Glomerular endothelial cell (primary cell): ENCODE measurements at regions not wholly inside any gene's neighbourhood (a gene's known extent, or its start where the extent isn't known, plus 50 kb on each side); places are given as distances from the start of the nearest gene placed in this dataset.
"Not testable (repeated sequence)": the region's sequence is repeated elsewhere in the genome, so short reads cannot be mapped to it uniquely, and the experiment has no call there.

Experiments
- DNase-seq: peaks from one replicate; pipeline ENCODE4 v3.0.0-alpha.2; 2011; ENCODE audit warnings: low read depth, low spot score; ENCODE audit errors: extremely low read depth

DNA sequence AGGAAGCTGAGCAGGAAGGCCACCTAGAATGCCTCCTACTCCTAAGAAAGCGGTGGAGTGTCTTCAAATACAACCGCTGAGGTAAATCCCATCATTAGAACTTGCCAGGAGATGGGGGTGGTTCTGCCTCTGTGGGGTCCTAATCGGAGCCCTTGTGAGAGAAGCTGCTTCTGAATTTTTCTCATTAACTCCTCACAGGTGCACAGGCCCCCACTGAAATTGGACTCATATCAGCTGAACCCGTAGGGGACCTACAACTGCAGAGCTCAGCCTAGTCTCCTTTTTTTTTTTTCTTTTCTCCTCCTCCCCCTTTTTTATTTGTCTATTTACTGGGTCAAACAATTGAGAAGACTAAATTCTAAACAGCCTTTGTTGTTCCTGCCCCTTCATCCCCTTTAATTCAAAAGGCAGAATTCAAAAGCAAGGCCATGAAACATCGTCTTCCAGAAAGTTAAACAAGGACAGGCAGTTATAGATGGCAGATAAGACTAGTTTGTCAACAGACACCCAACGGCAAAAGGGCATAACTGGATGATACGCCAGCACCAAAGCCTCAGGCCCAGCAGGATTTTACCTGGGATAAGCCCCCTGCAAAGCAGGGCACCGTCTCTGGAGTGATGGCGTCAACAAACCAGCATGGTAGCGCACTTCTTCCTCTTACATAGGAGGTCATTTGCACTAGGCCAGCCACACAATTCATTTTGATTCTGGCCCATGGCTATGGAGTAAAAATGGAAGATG is 213.7 kb upstream of the HES1 start:
- DNase-seq = no peak

DNA sequence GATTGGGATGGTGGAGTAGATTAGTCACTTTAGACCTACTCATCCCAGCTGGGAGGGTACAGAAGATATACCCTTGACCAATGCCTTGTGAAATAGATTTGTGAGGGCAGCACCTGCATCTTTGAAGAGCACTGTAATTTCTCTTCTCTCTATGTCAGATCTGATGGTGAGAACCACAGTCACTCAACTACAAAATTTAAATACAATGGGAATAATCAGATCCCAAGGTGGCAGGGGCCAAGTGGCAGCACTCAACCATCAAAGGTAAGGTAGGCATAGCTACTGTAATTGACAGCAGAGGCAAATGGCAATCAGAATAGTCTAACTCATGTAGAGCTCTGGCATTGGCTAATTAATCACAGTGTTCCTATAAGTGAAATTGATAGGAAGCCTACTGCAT is 212.0 kb upstream of the HES1 start:
- not testable (repeated sequence) for DNase-seq

DNA sequence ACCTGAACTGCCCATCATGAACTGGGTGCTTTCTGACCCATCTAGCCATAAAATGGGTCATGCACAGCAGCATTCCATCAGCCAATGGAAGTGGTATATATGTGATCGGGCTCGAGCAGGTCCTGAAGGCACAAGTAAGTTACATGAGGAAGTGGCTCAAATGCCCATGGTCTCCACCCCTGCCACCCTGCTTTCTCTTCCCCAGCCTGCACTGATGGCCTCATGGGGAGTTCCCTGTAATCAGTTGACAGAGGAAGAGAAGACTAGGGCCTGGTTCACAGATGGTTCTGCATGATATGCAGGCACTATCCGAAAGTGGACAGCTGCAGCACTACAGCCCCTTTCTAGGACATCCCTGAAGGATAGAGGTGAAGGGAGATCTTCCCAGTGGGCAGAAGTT is 209.9 kb upstream of the HES1 start:
- not testable (repeated sequence) for DNase-seq

GRCh38 chr3:193927413-193928206 is 208.3 kb upstream of the HES1 start:
- not testable (repeated sequence) for DNase-seq

DNA sequence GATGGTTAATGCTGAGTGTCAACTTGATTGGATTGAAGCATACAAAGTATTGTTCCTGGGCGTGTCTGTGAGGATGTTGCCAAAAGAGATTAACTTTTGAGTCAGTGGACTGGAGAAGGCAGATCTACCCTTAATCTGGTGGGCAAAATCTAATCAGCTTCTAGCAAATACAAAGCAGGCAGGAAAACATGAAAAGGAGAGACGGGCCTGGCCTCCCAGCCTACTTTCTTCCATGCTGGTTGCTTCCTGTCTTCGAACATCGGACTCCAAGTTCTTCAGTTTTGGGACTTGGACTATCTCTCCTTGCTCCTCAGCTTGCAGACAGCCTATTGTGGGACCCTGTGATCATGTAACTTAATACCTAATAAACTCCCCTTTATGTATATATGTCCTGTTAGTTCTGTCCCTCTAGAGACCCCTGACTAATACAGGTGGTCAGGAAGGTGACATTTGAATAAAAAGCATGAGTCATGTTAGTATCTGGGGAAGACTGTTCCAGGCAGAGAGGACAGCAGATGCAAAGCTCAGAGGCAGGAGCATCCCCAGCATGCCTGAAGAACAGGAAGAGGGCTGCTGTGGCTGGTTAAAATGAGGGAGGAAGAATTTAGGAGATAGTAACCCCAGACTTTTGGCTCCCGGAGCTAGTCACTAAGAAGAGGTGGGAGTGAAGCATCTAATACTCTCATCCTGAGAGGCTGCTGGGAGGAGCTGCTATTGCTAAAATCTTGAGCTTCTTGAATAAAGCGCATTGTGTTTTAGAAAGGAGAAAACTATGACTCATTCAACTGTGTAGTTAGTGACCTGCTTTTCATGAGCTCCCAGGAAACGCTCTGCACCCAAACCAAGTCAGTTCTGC is 207.4 kb upstream of the HES1 start:
- DNase-seq = no peak

DNA sequence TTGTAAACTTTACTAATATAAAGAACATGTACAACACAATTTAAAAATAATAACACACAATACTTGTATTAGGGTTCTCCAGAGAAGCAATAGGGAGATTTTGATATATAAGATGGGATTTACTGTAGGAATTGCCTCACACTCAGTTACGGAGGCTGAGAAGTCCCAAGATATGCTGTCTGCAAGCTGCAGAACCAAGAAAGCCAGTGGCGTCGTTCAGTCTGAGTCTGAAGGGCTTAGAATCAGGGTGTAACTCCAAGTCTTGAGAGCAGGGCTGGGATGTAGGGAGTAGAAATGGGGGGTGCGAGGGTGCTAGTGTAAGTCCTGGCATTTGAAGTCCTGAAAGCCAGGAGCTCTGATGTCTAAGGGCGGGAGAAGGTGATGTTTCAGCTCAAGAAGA is 206.6 kb upstream of the HES1 start:
- DNase-seq = no peak

DNA sequence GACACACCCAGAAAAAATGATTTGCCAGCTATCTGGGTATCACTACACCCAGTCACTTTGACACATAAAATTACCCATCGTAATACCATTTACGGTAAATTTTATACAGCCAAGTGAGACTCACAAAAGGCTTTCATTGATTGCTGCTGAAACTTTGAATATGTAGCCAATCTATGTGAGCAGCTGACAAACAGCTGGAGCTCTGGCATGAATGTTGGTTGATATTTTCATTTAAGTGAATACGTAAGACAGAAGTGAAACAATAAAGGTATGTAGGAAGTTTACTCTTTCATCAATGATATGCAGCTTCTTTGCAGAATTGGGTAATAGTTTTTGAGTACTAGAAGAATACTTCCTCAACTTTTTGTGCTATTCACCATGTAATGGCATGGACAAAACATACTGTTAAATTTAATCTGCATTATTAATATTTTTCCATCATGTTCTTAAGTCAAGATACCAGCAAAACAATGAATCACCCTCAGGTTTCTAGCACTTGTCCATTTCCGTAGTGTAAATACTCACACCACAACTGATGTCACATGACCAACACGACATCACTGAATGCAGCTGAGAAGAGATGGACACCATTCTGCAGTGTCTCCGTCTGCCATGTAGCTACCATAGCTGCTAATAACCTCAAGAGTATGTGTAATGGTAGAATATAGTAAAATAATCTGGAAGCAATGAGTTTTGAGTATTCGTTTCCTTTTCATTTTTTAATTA is 205.9 kb upstream of the HES1 start:
- no peak for DNase-seq

DNA sequence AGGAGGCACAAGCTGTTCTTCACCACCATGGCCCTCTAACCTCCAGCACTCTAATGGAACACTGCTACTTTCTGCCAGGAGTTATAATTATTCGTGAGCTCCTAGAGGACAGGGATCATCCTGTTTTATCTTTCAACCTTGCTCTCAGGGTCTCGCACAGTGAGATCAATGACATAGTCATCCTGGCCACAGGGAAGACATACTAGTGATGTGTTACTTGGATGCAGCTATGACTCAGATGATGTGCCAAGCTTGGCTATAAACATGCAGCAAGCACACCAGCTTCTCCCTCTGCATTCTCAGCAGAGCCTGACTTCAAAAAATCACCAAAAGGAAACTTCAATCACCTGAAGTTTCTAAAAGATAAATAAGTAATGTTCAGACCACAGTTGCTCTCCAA is 203.8 kb upstream of the HES1 start:
- DNase-seq = no peak

DNA sequence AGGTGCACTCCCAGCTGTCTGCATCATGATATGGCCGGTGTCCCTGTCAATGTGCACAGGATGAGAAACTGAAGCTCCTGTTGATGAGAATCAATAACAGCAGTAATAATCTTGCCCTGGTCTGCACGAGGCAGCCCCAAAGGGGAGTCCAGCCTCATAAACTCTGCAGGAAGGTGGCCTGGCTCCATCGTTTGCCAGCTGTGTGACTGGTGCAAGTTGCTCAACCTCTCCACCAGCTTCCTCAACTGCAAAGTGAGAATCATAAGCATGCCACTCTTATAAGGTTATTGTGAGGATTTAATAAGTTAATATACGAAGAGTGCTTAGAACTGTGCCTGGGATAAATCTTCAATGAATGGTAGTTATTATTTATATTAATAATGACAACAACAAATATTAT is 203.4 kb upstream of the HES1 start:
- DNase-seq = no peak

DNA sequence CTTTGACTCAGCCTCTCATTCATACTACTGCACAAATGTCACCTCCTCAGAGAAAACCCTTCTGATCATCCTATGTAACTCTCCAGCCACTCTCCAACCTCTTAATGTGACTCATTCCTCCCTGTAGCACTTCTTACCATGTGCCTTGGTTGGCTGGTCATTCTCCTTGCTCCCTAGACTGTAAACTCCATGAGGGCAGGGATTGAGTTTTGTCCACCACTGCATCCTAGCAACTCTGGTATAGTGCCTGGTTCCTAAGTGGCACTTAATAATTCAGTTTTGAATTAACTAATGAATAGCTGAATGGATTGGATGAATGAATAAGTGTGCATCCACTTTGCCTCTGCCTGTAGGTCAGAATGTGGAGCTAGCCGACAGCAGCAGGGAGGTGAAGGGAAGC is 202.5 kb upstream of the HES1 start:
- DNase-seq = no peak

- DNase-seq = no peak
These were observed 200.0 kb upstream of the HES1 start for GRCh38 chr3:193935916-193936315.

DNA sequence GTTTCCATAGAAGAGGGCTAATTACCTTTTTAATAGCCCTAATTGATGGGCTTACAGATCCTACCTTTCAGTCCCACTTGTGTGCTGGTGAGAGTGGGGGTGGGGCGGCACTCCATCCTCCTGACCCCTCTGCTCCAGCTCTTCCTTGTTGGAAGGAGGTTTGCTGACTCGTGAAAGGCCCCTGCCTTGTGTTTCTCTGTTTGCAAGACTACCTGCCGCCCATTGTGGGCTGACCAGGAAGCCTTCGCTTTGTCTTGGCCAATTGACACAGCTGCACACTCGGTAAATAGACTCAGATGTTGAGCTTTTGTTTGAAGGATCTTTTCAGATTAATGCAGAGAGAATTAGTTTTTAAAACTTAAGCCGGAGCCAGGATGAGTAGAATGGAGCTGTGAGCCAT is 197.3 kb upstream of the HES1 start:
- DNase-seq = no peak

- DNase-seq = no peak
These were observed 196.4 kb upstream of the HES1 start for GRCh38 chr3:193939527-193939926.

DNA sequence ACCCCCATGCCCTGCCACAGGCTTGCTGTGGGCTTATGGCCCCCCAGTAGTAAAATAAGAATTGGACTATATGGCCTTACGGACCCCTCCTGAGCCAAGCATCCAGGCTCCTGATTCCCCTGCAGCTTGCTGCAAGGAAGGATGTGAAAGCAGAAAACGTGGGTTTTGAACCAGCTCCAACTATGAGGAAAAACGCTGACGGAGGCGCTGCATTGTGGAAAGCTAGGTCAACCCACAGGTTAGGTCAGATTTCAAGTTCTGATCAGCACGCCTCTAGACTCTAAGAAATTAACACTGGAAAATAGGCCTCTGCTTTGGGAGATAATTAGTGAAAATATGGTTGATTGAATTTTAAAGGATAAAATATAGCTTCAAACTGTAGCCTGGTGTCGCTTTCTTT is 195.4 kb upstream of the HES1 start:
- DNase-seq = no peak

DNA sequence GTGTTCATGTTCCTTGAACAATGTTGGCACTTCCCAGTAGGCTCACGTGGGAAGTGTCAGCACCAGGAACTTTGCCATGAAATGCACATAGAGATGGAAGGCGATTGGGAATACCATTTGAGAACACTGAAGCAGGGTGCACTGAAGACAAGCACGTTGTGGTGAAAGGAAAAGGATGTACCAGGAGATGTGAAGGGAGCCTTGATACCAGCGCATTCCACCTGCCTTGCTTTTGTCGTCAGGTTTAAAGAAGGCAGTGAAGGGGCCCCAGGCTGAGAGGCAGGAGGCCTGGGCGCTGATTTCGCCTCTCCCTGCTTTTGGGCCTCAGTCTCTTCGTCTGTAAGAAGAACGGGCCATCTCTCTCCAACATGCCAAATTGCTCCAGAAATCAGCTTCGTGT is 194.5 kb upstream of the HES1 start:
- no peak for DNase-seq

DNA sequence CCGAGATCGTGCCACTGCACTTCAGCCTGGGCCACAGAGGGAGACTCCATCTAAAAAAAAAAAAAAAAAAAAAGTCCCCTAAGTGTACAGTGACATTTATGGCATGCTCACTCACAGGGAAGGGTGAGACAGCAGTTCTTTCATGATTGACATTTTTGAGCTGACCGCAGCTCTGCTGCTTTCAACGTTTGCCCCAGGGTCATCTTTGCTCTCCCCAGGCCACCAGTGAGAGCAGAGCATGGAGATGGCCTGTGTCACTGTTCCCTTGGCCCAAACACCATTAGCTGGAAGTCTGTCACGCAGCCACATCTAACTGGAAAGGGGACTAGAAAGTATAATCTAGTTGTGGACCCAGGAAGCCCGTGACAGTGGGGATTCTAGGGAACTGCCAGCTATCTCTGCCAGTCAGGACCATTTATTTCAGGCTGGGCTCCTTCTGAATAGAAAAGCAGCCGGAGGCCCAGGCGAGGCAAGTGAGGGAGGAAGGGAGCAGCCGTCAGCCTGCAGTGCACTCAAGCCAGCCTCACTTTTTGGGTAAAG is 193.4 kb upstream of the HES1 start:
- no peak for DNase-seq

DNA sequence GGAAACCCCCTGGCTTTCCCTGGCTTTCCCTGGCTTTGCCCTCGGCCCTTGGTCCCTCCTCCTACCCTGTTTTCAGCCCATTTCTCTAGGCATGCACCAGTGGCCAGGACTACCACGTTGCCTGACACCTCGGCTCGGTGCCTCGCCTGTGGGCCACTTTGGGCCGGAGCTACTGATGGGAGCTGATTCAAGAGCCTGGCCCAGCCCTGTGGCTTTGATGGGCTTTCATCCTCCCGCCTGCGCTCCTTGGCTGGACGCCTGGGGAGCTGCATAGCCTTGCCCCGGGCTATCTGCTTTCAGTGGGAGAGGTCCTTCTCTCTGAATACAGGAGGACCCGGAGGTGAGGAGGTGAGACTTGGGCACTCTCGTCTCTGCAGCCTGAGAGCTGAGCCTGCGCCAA is 192.7 kb upstream of the HES1 start:
- DNase-seq = no peak

DNA sequence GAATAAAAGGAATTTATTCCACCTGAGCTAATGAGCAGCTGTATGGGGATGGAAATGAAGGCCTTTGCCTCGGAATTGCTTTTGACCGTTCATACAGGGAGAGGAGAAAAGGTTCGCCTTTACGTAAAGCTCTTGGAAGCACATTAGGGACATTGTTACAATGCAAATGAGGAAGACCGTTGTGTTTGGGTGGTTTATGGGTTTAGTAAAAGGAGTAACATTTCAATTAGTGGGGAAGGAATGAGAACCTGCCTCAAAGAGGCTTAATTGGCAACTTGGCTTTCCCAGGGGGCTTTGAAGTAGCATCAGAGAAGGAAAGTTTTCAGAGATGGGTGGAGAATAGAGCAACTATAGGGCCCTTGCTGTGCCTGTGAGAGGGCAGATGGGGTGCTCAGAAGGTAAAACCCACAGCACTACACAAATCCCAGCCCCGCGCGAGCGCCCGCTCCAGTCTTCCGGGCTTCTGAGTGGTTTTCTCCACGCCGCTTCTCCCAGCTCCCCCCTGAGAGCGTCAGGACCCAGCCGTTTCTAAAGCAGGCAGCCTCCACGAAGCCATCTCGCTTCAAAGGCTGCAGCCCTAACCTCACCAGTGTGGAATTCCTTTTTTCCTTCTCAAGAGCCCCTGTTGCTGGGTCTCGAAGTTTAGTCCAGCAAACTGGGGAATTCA is 192.0 kb upstream of the HES1 start:
- no peak for DNase-seq

GRCh38 chr3:193944518-193944884 is 191.4 kb upstream of the HES1 start:
- DNase-seq = no peak

- no peak for DNase-seq
These were observed 190.8 kb upstream of the HES1 start for GRCh38 chr3:193945143-193945542.
